IMR-90 (cell line): ENCODE measurements at regions not wholly inside any gene's neighbourhood (a gene's known extent, or its start where the extent isn't known, plus 50 kb on each side); places are given as distances from the start of the nearest gene placed in this dataset.

ENCODE experiments used
- ATAC-seq: fragments of 200-7000 bp; cut with Tn5 transposase; 2 replicates; pipeline ENCODE4 v1.9.1; 2020; ENCODE audit warnings: low read depth, mild to moderate bottlenecking, moderate library complexity
- BruUV-seq: library from RNA; stranded (reverse); fragments of 400-500 nt; replicated peaks from 2 replicates; lab custom pipeline; 2021; lab: Mats Ljungman, UMichigan
- CTCF ChIA-PET: fragments of 300-600 bp; formaldehyde crosslinking; extraction: SDS; loops from one replicate; lab custom pipeline; 2021; ENCODE audit warnings: antibody characterized with exemption; lab: Yijun Ruan, JAX
- POLR2A ChIA-PET: fragments of 300-600 bp; sonication (Branson Sonifier 250); formaldehyde crosslinking; loops from one replicate; lab custom pipeline; 2022; ENCODE audit warnings: antibody characterized with exemption; ENCODE audit not compliant: unreplicated experiment; lab: Charles Lee
- DNase-seq: peaks from one replicate; pipeline ENCODE4 v3.0.0; 2013
- H2AFZ ChIP-seq: replicated peaks from 2 replicates; pipeline ENCODE3; 2013; ENCODE audit warnings: low read length, mild to moderate bottlenecking; ENCODE audit not compliant: poor library complexity
- H2AK5ac ChIP-seq: 2 replicates; pipeline ENCODE4 v1.6.1; 2013; ENCODE audit warnings: low read depth, low read length, inconsistent platforms
- H2AK9ac ChIP-seq: replicated peaks from 2 replicates; pipeline ENCODE3; 2013; ENCODE audit warnings: mild to moderate bottlenecking, low read depth, low read length, moderate library complexity; ENCODE audit not compliant: poor library complexity
- H2BK120ac ChIP-seq: 2 replicates; pipeline ENCODE4 v1.6.1; 2013; ENCODE audit warnings: low read depth, low read length, inconsistent platforms
- H2BK15ac ChIP-seq: 3 replicates; pipeline ENCODE4 v1.6.1; 2013; ENCODE audit warnings: low read depth, low read length, inconsistent platforms
- H2BK20ac ChIP-seq: 2 replicates; pipeline ENCODE4 v1.6.1; 2013; ENCODE audit warnings: low read depth, mild to moderate bottlenecking, inconsistent platforms, low read length, moderate library complexity
- H2BK5ac ChIP-seq: 2 replicates; pipeline ENCODE4 v1.6.1; 2013; ENCODE audit warnings: mild to moderate bottlenecking, low read depth, low read length, inconsistent platforms; ENCODE audit not compliant: poor library complexity, severe bottlenecking
- H3K14ac ChIP-seq: replicated peaks from 2 replicates; pipeline ENCODE4 v1.6.1; 2013; ENCODE audit warnings: low read depth, low read length, inconsistent platforms
- H3K18ac ChIP-seq: 2 replicates; pipeline ENCODE4 v1.6.1; 2013; ENCODE audit warnings: low read depth, low read length, control low read depth
- H3K23ac ChIP-seq: 2 replicates; pipeline ENCODE4 v1.6.1; 2013; ENCODE audit warnings: low read depth, low read length, inconsistent platforms
- H3K27ac ChIP-seq: 2 replicates; pipeline ENCODE4 v1.5.1; 2013; ENCODE audit warnings: mild to moderate bottlenecking, control low read depth, low read length; ENCODE audit not compliant: insufficient read depth
- H3K27me3 ChIP-seq: 2 replicates; pipeline ENCODE4 v1.6.1; 2013; ENCODE audit warnings: low read length; ENCODE audit not compliant: control insufficient read depth, insufficient read depth
- H3K36me3 ChIP-seq: 2 replicates; pipeline ENCODE4 v1.6.1; 2013; ENCODE audit warnings: low read length, mixed read lengths; ENCODE audit not compliant: control insufficient read depth, insufficient read depth
- H3K4ac ChIP-seq: 2 replicates; pipeline ENCODE4 v1.6.1; 2013; ENCODE audit warnings: low read depth, low read length, inconsistent platforms
- H3K4me1 ChIP-seq: 2 replicates; pipeline ENCODE4 v1.6.1; 2013; ENCODE audit warnings: low read length, mixed read lengths; ENCODE audit not compliant: control insufficient read depth, insufficient read depth
- H3K4me2 ChIP-seq: 2 replicates; pipeline ENCODE4 v1.6.1; 2013; ENCODE audit warnings: low read depth, mild to moderate bottlenecking, control low read depth, low read length, moderate library complexity
- H3K4me3 ChIP-seq: 2 replicates; pipeline ENCODE4 v1.5.1; 2013; ENCODE audit warnings: low read depth, mild to moderate bottlenecking, control low read depth, low read length, moderate library complexity; ENCODE audit not compliant: insufficient read depth
- H3K56ac ChIP-seq: 2 replicates; pipeline ENCODE4 v1.6.1; 2013; ENCODE audit warnings: low read length, inconsistent platforms; ENCODE audit not compliant: insufficient read depth; ENCODE audit errors: extremely low read depth
- H3K79me1 ChIP-seq, 2 experiments: 2 replicates each; pipeline ENCODE4 v1.6.1; 2013; ENCODE audit warnings: low read length in 2 of 2, inconsistent platforms in 1 of 2, low read depth in 1 of 2
- H3K9ac ChIP-seq: 2 replicates; pipeline ENCODE4 v1.6.1; 2013; ENCODE audit warnings: low read depth, low read length, control low read depth
- H3K9me1 ChIP-seq: 2 replicates; pipeline ENCODE4 v1.6.1; 2013; ENCODE audit warnings: low read length, inconsistent platforms; ENCODE audit not compliant: insufficient read depth
- H3K9me3 ChIP-seq: 2 replicates; pipeline ENCODE4 v1.6.1; 2013; ENCODE audit warnings: low read length; ENCODE audit not compliant: control insufficient read depth, insufficient read depth
- H4K20me1 ChIP-seq: 2 replicates; pipeline ENCODE4 v1.6.1; 2013; ENCODE audit warnings: low read length, inconsistent platforms; ENCODE audit not compliant: insufficient read depth
- H4K5ac ChIP-seq: 2 replicates; pipeline ENCODE4 v1.6.1; 2013; ENCODE audit warnings: mild to moderate bottlenecking, low read depth, low read length, control low read depth
- H4K8ac ChIP-seq, 2 experiments: 2 replicates each; pipeline ENCODE4 v1.6.1; 2013; ENCODE audit warnings: low read depth in 2 of 2, low read length in 2 of 2, control low read depth in 1 of 2, inconsistent platforms in 1 of 2
- H4K91ac ChIP-seq: 2 replicates; pipeline ENCODE4 v1.6.1; 2013; ENCODE audit warnings: low read depth, low read length, inconsistent platforms; ENCODE audit not compliant: insufficient read depth
- CEBPB ChIP-seq: IDR thresholded peaks from 2 replicates; pipeline ENCODE4 v1.6.1; 2012; ENCODE audit warnings: low read depth, low read length, improper control_type of control experiment
- ELK1 ChIP-seq: fragments of 150-350 bp; IDR thresholded peaks from 2 replicates; pipeline ENCODE4 v1.6.1; 2016; ENCODE audit warnings: low read depth, mild to moderate bottlenecking, low read length, moderate library complexity, borderline replicate concordance
- FOS ChIP-seq: fragments of 150-350 bp; IDR thresholded peaks from 2 replicates; pipeline ENCODE4 v1.6.1; 2016; ENCODE audit warnings: low read depth, low read length
- MAFK ChIP-seq: IDR thresholded peaks from 2 replicates; pipeline ENCODE4 v1.6.1; 2012; ENCODE audit warnings: low read depth, low read length, improper control_type of control experiment
- MAZ ChIP-seq: IDR thresholded peaks from 2 replicates; pipeline ENCODE4 v1.6.1; 2012; ENCODE audit warnings: low read depth, mild to moderate bottlenecking, low read length, improper control_type of control experiment, moderate library complexity, borderline replicate concordance
- NFE2L2 ChIP-seq: fragments of 150-350 bp; IDR thresholded peaks from 2 replicates; pipeline ENCODE4 v1.6.1; 2016; ENCODE audit warnings: low read depth, mild to moderate bottlenecking, low read length
- RAD21 ChIP-seq: IDR thresholded peaks from 2 replicates; pipeline ENCODE4 v1.6.1; 2012; ENCODE audit warnings: low read length, improper control_type of control experiment
- RFX5 ChIP-seq: IDR thresholded peaks from 2 replicates; pipeline ENCODE4 v1.8.0; 2012; ENCODE audit warnings: low read depth, mild to moderate bottlenecking, low read length, moderate library complexity
- SMC3 ChIP-seq: fragments of 150-350 bp; IDR thresholded peaks from 2 replicates; pipeline ENCODE4 v1.6.1; 2016; ENCODE audit warnings: low read depth, mild to moderate bottlenecking, antibody characterized with exemption, low read length, moderate library complexity
- USF2 ChIP-seq: fragments of 150-350 bp; IDR thresholded peaks from 2 replicates; pipeline ENCODE4 v1.6.1; 2017; ENCODE audit warnings: mild to moderate bottlenecking, antibody characterized with exemption, low read length, low read depth
- WGBS, 2 experiments: methylation state at CpG; one replicate each; pipeline versions ENCODE4 v1.1.5 to v1.1.7; 2013; ENCODE audit warnings: missing lambda C conversion rate in 2 of 2; ENCODE audit not compliant: insufficient read length in 1 of 2; ENCODE audit errors: extremely low coverage in 2 of 2; 5-methylcytosine and 5-hydroxymethylcytosine counted together
- dilution Hi-C: fragments of 300-500 bp; cut with HindIII; formaldehyde crosslinking; loops from one replicate; pipeline ENCODE4 v1.14.3; 2018; ENCODE audit warnings: low sequenced_read_pairs; ENCODE audit not compliant: unreplicated experiment
- in situ Hi-C: fragments of 300-500 bp; cut with MboI; formaldehyde crosslinking; loops from 3 replicates; pipeline ENCODE4 v1.14.3; 2019; ENCODE audit warnings: low sequenced_read_pairs, inconsistent platforms, mixed read lengths
- intact Hi-C: fragments of 100-400 bp; cut with micrococcal nuclease; formaldehyde crosslinking; loops from 2 replicates; pipeline ENCODE4 v1.10.0; 2022

- H3K4me3 ChIP-seq: no peak overlapping the region
- no TSS peak for BruUV-seq
- H3K14ac ChIP-seq: no peak overlapping the region
- H2BK15ac ChIP-seq: no peak overlapping the region
- H4K5ac ChIP-seq: no peak overlapping the region
- H3K27ac ChIP-seq: no peak overlapping the region
- H3K4me1 ChIP-seq: no peaks in the 10 kb centered on the region
- no peak overlapping the region for H4K8ac ChIP-seq
- no peak overlapping the region for H2BK120ac ChIP-seq
- DNase-seq (no peak), ATAC-seq (no peak)
- WGBS, 2 experiments: 71% methylated on average over 3 of the region's 12 CpGs; no CpG with 5 or more reads in 1 of the 2 experiments
- no peak overlapping the region for H3K4me2 ChIP-seq
- H3K56ac ChIP-seq: no peak overlapping the region
- no peak overlapping the region for H3K4ac ChIP-seq
- POLR2A ChIA-PET: no interaction called here
- no peak overlapping the region for H2BK20ac ChIP-seq
- H3K79me1 ChIP-seq: no peaks in the 10 kb centered on the region
- H3K9me3 ChIP-seq: no peaks in the 10 kb centered on the region
- H3K9ac ChIP-seq: no peak overlapping the region
- intact Hi-C loops (no loop called here), dilution Hi-C loops (no loop called here), in situ Hi-C loops (no loop called here)
- no peak overlapping the region for H4K91ac ChIP-seq
- no peak overlapping the region for H2AK5ac ChIP-seq
- H2AFZ ChIP-seq: no peak overlapping the region
- H2BK5ac ChIP-seq: no peak overlapping the region
- H4K20me1 ChIP-seq: no peaks in the 10 kb centered on the region
- H3K36me3 ChIP-seq: no peaks in the 10 kb centered on the region
- no peak for TF ChIP-seq NFE2L2
- TF ChIP-seq ELK1: no peak
- TF ChIP-seq RAD21: no peak
- TF ChIP-seq MAFK: no peak
- no peak for TF ChIP-seq RFX5
- no peak for TF ChIP-seq CEBPB
- TF ChIP-seq FOS: no peak
- TF ChIP-seq USF2: no peak
- no peak for TF ChIP-seq SMC3
- TF ChIP-seq MAZ: no peak
- H2AK9ac ChIP-seq: no peak overlapping the region
- H3K18ac ChIP-seq: no peak overlapping the region
- no peaks in the 10 kb centered on the region for H3K9me1 ChIP-seq
- CTCF ChIA-PET: no interaction called here
- no peaks in the 10 kb centered on the region for H3K27me3 ChIP-seq
- no peak overlapping the region for H3K23ac ChIP-seq
Measured at GRCh38 chr1:37243368-37244082, 209.2 kb upstream of the GRIK3 start.
